Activated B cell treated with CpG ODN at 0.5 μM for 24 hours (primary cell): ENCODE measurements at regions not wholly inside any gene's neighbourhood (a gene's known extent, or its start where the extent isn't known, plus 50 kb on each side); places are given as distances from the start of the nearest gene placed in this dataset.

ENCODE experiments used
- ATAC-seq: fragments of 200-7000 bp; cut with Tn5 transposase; one replicate; pipeline ENCODE4 v1.10.0; 2021; ENCODE audit warnings: low read depth, mild to moderate bottlenecking, moderate library complexity
- CTCF ChIA-PET: fragments of 350-600 bp; sonication (Branson Sonifier 250); formaldehyde crosslinking; loops from one replicate; lab custom pipeline; 2021; ENCODE audit warnings: antibody characterized with exemption; lab: Charles Lee
- POLR2A ChIA-PET: fragments of 350-600 bp; sonication (Branson Sonifier 250); formaldehyde crosslinking; loops from one replicate; lab custom pipeline; 2021; ENCODE audit warnings: antibody characterized with exemption; lab: Charles Lee
- DNase-seq: peaks from one replicate; pipeline ENCODE4 v3.0.0; 2022
- H3K27ac Mint-ChIP-seq: one replicate; pipeline ENCODE4 v1.8.0; 2020; ENCODE audit warnings: mixed read lengths
- H3K27me3 Mint-ChIP-seq: one replicate; pipeline ENCODE4 v1.8.0; 2021; ENCODE audit warnings: mixed read lengths
- H3K36me3 Mint-ChIP-seq: one replicate; pipeline ENCODE4 v1.8.0; 2021; ENCODE audit warnings: low read depth, mixed read lengths
- H3K4me1 Mint-ChIP-seq: one replicate; pipeline ENCODE4 v1.8.0; 2021; ENCODE audit warnings: mixed read lengths
- H3K4me3 Mint-ChIP-seq: one replicate; pipeline ENCODE4 v1.8.0; 2020; ENCODE audit warnings: mild to moderate bottlenecking, mixed read lengths
- H3K9me3 Mint-ChIP-seq: one replicate; pipeline ENCODE4 v1.8.0; 2020; ENCODE audit warnings: mixed read lengths
- intact Hi-C: fragments of 100-400 bp; cut with micrococcal nuclease; formaldehyde crosslinking; loops from one replicate; pipeline ENCODE4 v1.15.1; 2024
- TF ChIP-seq, protein P1 (sequence below): fragments of 200-600 bp; IDR thresholded peaks from one replicate; pipeline ENCODE4 v1.8.0; 2022; ENCODE audit warnings: antibody characterized with exemption, mild to moderate bottlenecking

DNA sequence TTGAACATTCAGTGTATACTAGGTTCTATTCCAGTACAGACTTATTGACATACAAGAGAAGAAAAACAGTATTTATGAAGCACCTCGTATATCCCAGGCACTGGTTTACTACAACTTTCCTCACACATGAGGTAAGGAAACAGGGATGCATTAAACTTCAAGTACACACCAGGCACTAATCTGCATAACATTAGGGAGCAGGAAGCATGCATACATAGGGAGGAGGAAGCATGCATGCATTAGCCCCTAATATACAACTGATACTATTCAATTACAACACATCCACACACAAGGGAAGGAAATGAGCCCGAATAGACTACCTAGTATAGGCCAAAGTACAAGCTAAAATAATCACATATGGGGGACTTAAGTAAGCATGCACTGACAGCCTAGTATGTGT, 525.3 kb downstream of the SUCLG1 start:
- no peak overlapping the region for H3K4me3 Mint-ChIP-seq
- DNase-seq (no peak), ATAC-seq (no peak)
- intact Hi-C loops, result no loop called here
- no peak overlapping the region for H3K27ac Mint-ChIP-seq
- TF ChIP-seq, protein P1, sequence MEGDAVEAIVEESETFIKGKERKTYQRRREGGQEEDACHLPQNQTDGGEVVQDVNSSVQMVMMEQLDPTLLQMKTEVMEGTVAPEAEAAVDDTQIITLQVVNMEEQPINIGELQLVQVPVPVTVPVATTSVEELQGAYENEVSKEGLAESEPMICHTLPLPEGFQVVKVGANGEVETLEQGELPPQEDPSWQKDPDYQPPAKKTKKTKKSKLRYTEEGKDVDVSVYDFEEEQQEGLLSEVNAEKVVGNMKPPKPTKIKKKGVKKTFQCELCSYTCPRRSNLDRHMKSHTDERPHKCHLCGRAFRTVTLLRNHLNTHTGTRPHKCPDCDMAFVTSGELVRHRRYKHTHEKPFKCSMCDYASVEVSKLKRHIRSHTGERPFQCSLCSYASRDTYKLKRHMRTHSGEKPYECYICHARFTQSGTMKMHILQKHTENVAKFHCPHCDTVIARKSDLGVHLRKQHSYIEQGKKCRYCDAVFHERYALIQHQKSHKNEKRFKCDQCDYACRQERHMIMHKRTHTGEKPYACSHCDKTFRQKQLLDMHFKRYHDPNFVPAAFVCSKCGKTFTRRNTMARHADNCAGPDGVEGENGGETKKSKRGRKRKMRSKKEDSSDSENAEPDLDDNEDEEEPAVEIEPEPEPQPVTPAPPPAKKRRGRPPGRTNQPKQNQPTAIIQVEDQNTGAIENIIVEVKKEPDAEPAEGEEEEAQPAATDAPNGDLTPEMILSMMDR, result no peak
- ChIA-PET CTCF (no interaction called here), POLR2A (no interaction called here)
- no peaks in the 10 kb centered on the region for H3K36me3 Mint-ChIP-seq
- H3K27me3 Mint-ChIP-seq, result no peaks in the 10 kb centered on the region
- no peaks in the 10 kb centered on the region for H3K4me1 Mint-ChIP-seq
- H3K9me3 Mint-ChIP-seq, result peaks cover 4% of the 10 kb centered on the region

DNA sequence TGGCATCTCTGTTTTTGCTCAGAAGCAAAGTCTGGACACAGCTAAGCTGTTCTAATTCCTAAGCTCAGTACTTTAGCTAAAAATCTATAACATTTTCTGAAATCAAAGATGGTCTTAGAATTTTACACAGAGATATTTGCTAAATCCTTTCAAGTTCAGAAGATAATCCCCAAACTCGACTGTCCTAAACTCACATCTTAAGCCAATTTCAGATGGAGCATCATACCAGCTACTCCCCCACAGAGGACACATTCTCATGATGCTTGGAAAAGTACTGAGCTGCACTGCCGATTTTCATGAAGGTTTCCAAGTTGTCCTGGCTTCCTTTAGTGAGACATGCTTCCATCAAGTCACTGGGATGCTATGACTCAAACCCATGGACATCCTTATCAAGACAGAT, 535.5 kb downstream of the SUCLG1 start:
- ATAC-seq (no peak), DNase-seq (no peak)
- no peaks in the 10 kb centered on the region for H3K36me3 Mint-ChIP-seq
- CTCF ChIA-PET, result no interaction called here
- no peaks in the 10 kb centered on the region for H3K4me1 Mint-ChIP-seq
- no peaks in the 10 kb centered on the region for H3K27me3 Mint-ChIP-seq
- POLR2A ChIA-PET, result no interaction called here
- no peak overlapping the region for H3K4me3 Mint-ChIP-seq
- TF ChIP-seq, protein P1, result no peak
- no peak overlapping the region for H3K27ac Mint-ChIP-seq
- intact Hi-C loops, result no loop called here
- peaks cover 11% of the 10 kb centered on the region for H3K9me3 Mint-ChIP-seq

DNA sequence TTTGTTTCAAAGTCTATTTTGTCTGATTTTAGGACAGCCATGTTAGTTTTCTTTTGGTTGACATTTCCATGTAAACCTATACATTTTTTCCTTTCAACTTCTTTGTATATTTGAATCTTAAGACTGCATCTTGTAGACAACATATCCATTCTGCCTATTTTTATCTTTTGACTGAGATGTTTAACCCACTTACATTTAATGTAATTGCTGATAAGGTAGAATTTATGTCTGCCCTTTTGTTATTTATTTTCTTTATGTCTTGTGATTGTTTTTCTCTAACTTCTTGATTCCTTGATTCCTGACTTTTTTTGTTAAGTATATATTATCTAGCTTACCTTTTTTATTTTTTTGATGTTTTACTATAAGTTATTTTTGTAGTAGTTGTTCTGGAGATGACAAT, 542.5 kb downstream of the SUCLG1 start:
- no peak for ATAC-seq
- Mint-ChIP-seq H3K27me3 (no peaks in the 10 kb centered on the region), H3K9me3 (peaks cover 16% of the 10 kb centered on the region), H3K36me3 (no peaks in the 10 kb centered on the region), H3K27ac (no peak overlapping the region), H3K4me3 (no peak overlapping the region), H3K4me1 (no peaks in the 10 kb centered on the region)
- POLR2A ChIA-PET, result no interaction called here
- DNase-seq, result no peak
- intact Hi-C loops, result no loop called here
- CTCF ChIA-PET, result no interaction called here
- TF ChIP-seq, protein P1, result no peak

DNA sequence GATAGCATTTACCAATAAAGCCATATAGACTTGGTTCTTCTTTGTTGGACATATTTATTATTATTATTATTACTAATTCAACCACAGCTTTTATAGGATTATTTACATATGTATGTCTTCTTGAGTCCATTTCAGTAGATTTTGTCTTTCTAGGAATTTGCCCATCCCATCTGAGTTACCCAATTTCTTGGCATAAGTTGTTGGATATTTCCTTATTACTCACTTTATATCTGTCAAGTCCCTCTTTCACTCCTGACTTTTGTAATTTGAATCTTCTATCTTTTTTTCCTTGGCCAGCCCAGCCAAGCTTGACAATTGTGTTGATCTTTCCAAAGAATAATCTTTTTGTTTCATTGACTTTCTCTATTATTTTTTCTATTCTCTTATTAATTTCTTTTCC, 543.7 kb downstream of the SUCLG1 start:
- no peaks in the 10 kb centered on the region for H3K36me3 Mint-ChIP-seq
- intact Hi-C loops, result no loop called here
- no peak overlapping the region for H3K27ac Mint-ChIP-seq
- ATAC-seq (no peak), DNase-seq (no peak)
- H3K4me3 Mint-ChIP-seq, result no peak overlapping the region
- POLR2A ChIA-PET, result no interaction called here
- peaks cover 12% of the 10 kb centered on the region for H3K9me3 Mint-ChIP-seq
- TF ChIP-seq, protein P1, result no peak
- no peaks in the 10 kb centered on the region for H3K4me1 Mint-ChIP-seq
- CTCF ChIA-PET, result no interaction called here
- H3K27me3 Mint-ChIP-seq, result no peaks in the 10 kb centered on the region

DNA sequence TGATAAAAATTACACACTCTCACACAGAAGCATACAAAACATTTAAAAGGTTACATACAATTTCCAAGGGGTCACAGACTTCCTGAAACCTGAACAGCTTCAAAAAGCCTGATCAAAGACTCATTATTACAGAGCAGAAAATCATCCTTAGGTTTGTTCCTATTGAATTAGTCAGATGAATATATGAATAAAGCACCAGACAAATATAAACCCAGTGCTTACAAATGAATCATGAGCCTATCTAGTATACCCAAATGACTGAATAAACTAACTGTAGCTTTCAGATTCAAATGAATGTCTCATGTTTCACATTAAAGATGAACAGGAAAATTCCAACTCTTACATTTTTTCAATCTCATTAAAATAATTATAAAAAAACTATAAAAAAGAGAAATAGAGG, 550.3 kb downstream of the SUCLG1 start:
- Mint-ChIP-seq H3K4me3 (no peak overlapping the region), H3K27ac (no peak overlapping the region), H3K9me3 (peaks cover 6% of the 10 kb centered on the region), H3K27me3 (no peaks in the 10 kb centered on the region), H3K4me1 (no peaks in the 10 kb centered on the region), H3K36me3 (no peaks in the 10 kb centered on the region)
- ATAC-seq (no peak), DNase-seq (no peak)
- CTCF ChIA-PET, result no interaction called here
- TF ChIP-seq, protein P1, result no peak
- intact Hi-C loops, result no loop called here
- POLR2A ChIA-PET, result no interaction called here
